ENCODE measurements at regions not wholly inside any gene's neighbourhood (a gene's known extent, or its start where the extent isn't known, plus 50 kb on each side); places are given as distances from the start of the nearest gene placed in this dataset.

DNA sequence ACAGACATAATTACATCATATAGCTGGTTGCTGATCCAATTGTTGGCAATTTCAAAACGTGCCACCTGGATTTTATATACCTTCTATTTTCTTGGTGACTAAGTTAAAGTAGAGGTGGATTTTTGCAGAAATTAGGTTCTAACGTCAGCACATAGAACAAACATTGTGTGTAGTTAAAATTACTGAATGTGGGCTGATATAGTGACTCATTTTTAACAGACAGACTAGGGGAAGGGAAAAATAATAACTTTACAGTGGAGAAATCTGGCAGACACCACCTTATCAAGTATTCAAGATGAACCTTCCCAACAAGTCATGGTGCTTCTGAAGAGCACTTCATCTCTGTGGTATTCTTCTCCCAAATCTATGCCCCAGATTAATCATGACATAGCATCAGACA is 134.5 kb downstream of the UCHL1 start:
- TF ChIP-seq, protein P1, sequence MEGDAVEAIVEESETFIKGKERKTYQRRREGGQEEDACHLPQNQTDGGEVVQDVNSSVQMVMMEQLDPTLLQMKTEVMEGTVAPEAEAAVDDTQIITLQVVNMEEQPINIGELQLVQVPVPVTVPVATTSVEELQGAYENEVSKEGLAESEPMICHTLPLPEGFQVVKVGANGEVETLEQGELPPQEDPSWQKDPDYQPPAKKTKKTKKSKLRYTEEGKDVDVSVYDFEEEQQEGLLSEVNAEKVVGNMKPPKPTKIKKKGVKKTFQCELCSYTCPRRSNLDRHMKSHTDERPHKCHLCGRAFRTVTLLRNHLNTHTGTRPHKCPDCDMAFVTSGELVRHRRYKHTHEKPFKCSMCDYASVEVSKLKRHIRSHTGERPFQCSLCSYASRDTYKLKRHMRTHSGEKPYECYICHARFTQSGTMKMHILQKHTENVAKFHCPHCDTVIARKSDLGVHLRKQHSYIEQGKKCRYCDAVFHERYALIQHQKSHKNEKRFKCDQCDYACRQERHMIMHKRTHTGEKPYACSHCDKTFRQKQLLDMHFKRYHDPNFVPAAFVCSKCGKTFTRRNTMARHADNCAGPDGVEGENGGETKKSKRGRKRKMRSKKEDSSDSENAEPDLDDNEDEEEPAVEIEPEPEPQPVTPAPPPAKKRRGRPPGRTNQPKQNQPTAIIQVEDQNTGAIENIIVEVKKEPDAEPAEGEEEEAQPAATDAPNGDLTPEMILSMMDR (IDR thresholded peaks at IDR 0.05 in 4 of 5, conservative IDR thresholded peaks at IDR 0.05 in 1 of 5) = no peak
- no peak for TF ChIP-seq POLR2A (IDR thresholded peaks at IDR 0.05)

Data from gastrocnemius medialis (tissue), 4 donors.